ENCODE measurements at regions not wholly inside any gene's neighbourhood (a gene's known extent, or its start where the extent isn't known, plus 50 kb on each side); places are given as distances from the start of the nearest gene placed in this dataset.

- no peaks in the 10 kb centered on the region for H3K79me2 ChIP-seq (ENCODE audit: control insufficient read depth, insufficient read depth, low read length)
- no peak overlapping the region for H2AFZ ChIP-seq (ENCODE audit: low read length)
- TF ChIP-seq CTCF (conservative IDR thresholded peaks at IDR 0.05 in 1 of 2, IDR thresholded peaks at IDR 0.05 in 1 of 2; ENCODE audit: low read depth in 1 of 2, low read length in 2 of 2) = no peak
- TF ChIP-seq EZH2 (IDR thresholded peaks at IDR 0.05; ENCODE audit: low read length, missing control alignments) = no peak
- DNase-seq (ENCODE audit: low read depth in 2 of 2) = peak; percentile 7 to 9
- no peaks in the 10 kb centered on the region for H3K27me3 ChIP-seq (ENCODE audit: control insufficient read depth, insufficient read depth, low read length)
- H3K27ac ChIP-seq (ENCODE audit: insufficient read depth, low read length) = no peak overlapping the region
- no peak overlapping the region for H3K4me2 ChIP-seq (ENCODE audit: extremely low read depth, insufficient read depth, low read length)
- no peaks in the 10 kb centered on the region for H3K9me3 ChIP-seq (ENCODE audit: control insufficient read depth, insufficient read depth, low read depth, low read length)
- H3K4me3 ChIP-seq (replicated peaks in 1 of 4; ENCODE audit: control extremely low read depth in 1 of 4, insufficient read depth in 1 of 4, low read depth in 3 of 4, low read length in 4 of 4) = no peak overlapping the region
- H4K20me1 ChIP-seq (ENCODE audit: control insufficient read depth, extremely low read depth, insufficient read depth, low read length) = no peaks in the 10 kb centered on the region
- no peaks in the 10 kb centered on the region for H3K36me3 ChIP-seq (ENCODE audit: control insufficient read depth, insufficient read depth, low read length)
- H3K9ac ChIP-seq (ENCODE audit: insufficient read depth, low read length) = no peak overlapping the region
- H3K4me1 ChIP-seq (ENCODE audit: control insufficient read depth, extremely low read depth, insufficient read depth, low read length) = no peaks in the 10 kb centered on the region
Measured at GRCh38 chr9:7402334-7403027, 397.1 kb downstream of the DMAC1 start.

DNA sequence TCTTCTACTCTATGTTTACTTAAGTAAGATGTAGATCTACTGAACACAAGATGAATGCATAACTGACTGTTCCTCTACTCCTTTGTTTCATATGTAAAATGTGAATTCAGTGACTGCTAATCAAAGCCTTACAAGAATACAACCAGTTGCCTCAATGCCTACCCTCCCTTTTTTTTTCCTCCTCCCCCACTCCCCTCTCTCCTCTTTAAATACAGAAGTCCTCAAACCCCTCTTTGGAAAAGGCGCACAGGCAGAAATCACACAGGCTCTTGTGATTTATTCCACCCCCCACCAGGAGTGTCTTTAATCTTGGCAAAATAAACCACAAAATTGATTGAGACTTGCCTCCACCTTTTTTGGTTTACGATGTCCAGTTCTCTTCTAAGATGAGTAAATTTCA, 398.5 kb downstream of the DMAC1 start:
- Histone ChIP-seq H3K4me3 (replicated peaks in 1 of 4; ENCODE audit: control extremely low read depth in 1 of 4, insufficient read depth in 1 of 4, low read depth in 3 of 4, low read length in 4 of 4) (no peak overlapping the region), H3K9me3 (ENCODE audit: control insufficient read depth, insufficient read depth, low read depth, low read length) (no peaks in the 10 kb centered on the region), H4K20me1 (ENCODE audit: control insufficient read depth, extremely low read depth, insufficient read depth, low read length) (no peaks in the 10 kb centered on the region), H3K79me2 (ENCODE audit: control insufficient read depth, insufficient read depth, low read length) (no peaks in the 10 kb centered on the region), H3K4me2 (ENCODE audit: extremely low read depth, insufficient read depth, low read length) (no peak overlapping the region), H3K4me1 (ENCODE audit: control insufficient read depth, extremely low read depth, insufficient read depth, low read length) (no peaks in the 10 kb centered on the region), H3K36me3 (ENCODE audit: control insufficient read depth, insufficient read depth, low read length) (no peaks in the 10 kb centered on the region), H2AFZ (ENCODE audit: low read length) (no peak overlapping the region), H3K27ac (ENCODE audit: insufficient read depth, low read length) (no peak overlapping the region), H3K9ac (ENCODE audit: insufficient read depth, low read length) (no peak overlapping the region), H3K27me3 (ENCODE audit: control insufficient read depth, insufficient read depth, low read length) (no peaks in the 10 kb centered on the region)
- DNase-seq (ENCODE audit: low read depth in 2 of 2) = no peak
- no peak for TF ChIP-seq CTCF (conservative IDR thresholded peaks at IDR 0.05 in 1 of 2, IDR thresholded peaks at IDR 0.05 in 1 of 2; ENCODE audit: low read depth in 1 of 2, low read length in 2 of 2)
- TF ChIP-seq EZH2 (IDR thresholded peaks at IDR 0.05; ENCODE audit: low read length, missing control alignments) = no peak

DNA sequence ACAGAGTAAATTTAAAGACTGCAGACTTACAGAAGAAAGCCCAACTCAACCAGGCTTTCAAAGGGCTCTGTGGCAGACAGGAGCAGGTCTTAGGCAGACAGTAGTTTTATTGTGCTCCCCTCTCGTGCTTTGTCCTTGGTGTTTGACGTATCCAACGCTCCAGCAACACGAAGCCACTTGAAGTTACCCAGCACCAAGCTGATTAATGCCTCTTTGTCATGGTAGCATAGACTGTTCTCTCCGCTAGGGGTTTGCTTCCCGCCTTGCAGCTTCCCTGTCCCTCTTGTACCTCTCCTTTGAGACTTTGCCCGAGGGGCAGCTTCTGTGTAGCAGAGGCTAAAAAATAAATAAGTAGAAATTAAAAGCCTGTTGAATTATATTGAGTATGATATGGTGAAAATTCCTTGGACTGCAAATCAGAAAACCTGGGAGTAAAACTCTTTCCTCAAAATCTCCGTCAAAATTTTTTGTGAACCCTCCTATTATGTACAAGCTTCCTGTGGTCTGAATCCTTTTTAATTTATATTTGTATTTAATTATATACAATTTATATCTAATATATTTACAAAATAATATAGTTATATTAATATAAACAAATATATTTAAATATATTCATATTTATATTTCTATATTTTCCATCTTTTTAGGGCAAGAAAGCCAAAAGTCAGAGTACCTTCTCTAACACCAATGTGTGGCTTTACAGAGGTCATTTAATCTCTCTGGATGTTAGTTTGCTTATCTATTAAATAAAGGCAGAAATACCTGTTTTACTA, 405.4 kb downstream of the DMAC1 start:
- no peak overlapping the region for H3K4me2 ChIP-seq (ENCODE audit: extremely low read depth, insufficient read depth, low read length)
- no peaks in the 10 kb centered on the region for H4K20me1 ChIP-seq (ENCODE audit: control insufficient read depth, extremely low read depth, insufficient read depth, low read length)
- H3K27ac ChIP-seq (ENCODE audit: insufficient read depth, low read length) = no peak overlapping the region
- no peak overlapping the region for H2AFZ ChIP-seq (ENCODE audit: low read length)
- TF ChIP-seq EZH2 (IDR thresholded peaks at IDR 0.05; ENCODE audit: low read length, missing control alignments) (no peak), CTCF (conservative IDR thresholded peaks at IDR 0.05 in 1 of 2, IDR thresholded peaks at IDR 0.05 in 1 of 2; ENCODE audit: low read depth in 1 of 2, low read length in 2 of 2) (no peak)
- no peaks in the 10 kb centered on the region for H3K4me1 ChIP-seq (ENCODE audit: control insufficient read depth, extremely low read depth, insufficient read depth, low read length)
- no peak for DNase-seq (ENCODE audit: low read depth in 2 of 2)
- H3K9me3 ChIP-seq (ENCODE audit: control insufficient read depth, insufficient read depth, low read depth, low read length) = no peaks in the 10 kb centered on the region
- H3K27me3 ChIP-seq (ENCODE audit: control insufficient read depth, insufficient read depth, low read length) = no peaks in the 10 kb centered on the region
- no peak overlapping the region for H3K9ac ChIP-seq (ENCODE audit: insufficient read depth, low read length)
- H3K79me2 ChIP-seq (ENCODE audit: control insufficient read depth, insufficient read depth, low read length) = no peaks in the 10 kb centered on the region
- H3K4me3 ChIP-seq (replicated peaks in 1 of 4; ENCODE audit: control extremely low read depth in 1 of 4, insufficient read depth in 1 of 4, low read depth in 3 of 4, low read length in 4 of 4) = no peak overlapping the region
- no peaks in the 10 kb centered on the region for H3K36me3 ChIP-seq (ENCODE audit: control insufficient read depth, insufficient read depth, low read length)

Data from fibroblast of lung (primary cell).